Brain microvascular endothelial cell (primary cell): ENCODE measurements at regions not wholly inside any gene's neighbourhood (a gene's known extent, or its start where the extent isn't known, plus 50 kb on each side); places are given as distances from the start of the nearest gene placed in this dataset.

ENCODE experiments used
- DNase-seq: peaks from one replicate; pipeline ENCODE4 v3.0.0-alpha.2; 2020
- H3K27ac ChIP-seq: fragments of 250-450 bp; sonication (Bioruptor Pico); 2 replicates; pipeline ENCODE4 v1.5.1; 2020; ENCODE audit warnings: mild to moderate bottlenecking, moderate library complexity
- H3K27me3 ChIP-seq: fragments of 250-450 bp; sonication (Bioruptor Pico); replicated peaks from 2 replicates; pipeline ENCODE4 v1.5.1; 2020; ENCODE audit warnings: mild to moderate bottlenecking
- H3K36me3 ChIP-seq: fragments of 250-450 bp; sonication (Bioruptor Pico); replicated peaks from 2 replicates; pipeline ENCODE4 v1.5.1; 2020; ENCODE audit warnings: mild to moderate bottlenecking
- H3K4me3 ChIP-seq: 2 replicates; pipeline ENCODE4 v1.5.1; 2011; ENCODE audit warnings: low read depth, mild to moderate bottlenecking, control low read depth, low read length, moderate library complexity
- CTCF ChIP-seq: IDR thresholded peaks from 2 replicates; pipeline ENCODE4 v1.5.1; 2011; ENCODE audit warnings: low read depth, mild to moderate bottlenecking, moderate library complexity, low read length, control low read depth, inconsistent platforms; ENCODE audit errors: missing control alignments
- in situ Hi-C: cut with HindIII; loops from 2 replicates; pipeline ENCODE4 v1.10.0; 2017; ENCODE audit warnings: low sequenced_read_pairs, low pct_ligation_motif_present

GRCh38 chr12:67911275-67911600, 78.0 kb upstream of the IFNG-AS1 start:
- Histone ChIP-seq H3K36me3 (no peaks in the 10 kb centered on the region), H3K27me3 (no peaks in the 10 kb centered on the region), H3K4me3 (no peak overlapping the region), H3K27ac (peak overlapping the region; percentile 71)
- in situ Hi-C loops, result no loop called here
- no peak for TF ChIP-seq CTCF
- DNase-seq, result no peak

GRCh38 chr12:67911789-67912188, 77.5 kb upstream of the IFNG-AS1 start:
- no peak for DNase-seq
- no peak overlapping the region for H3K27ac ChIP-seq
- in situ Hi-C loops, result no loop called here

GRCh38 chr12:67915335-67915851, 73.9 kb upstream of the IFNG-AS1 start:
- no peak overlapping the region for H3K27ac ChIP-seq
- no peak for DNase-seq
- H3K36me3 ChIP-seq, result no peaks in the 10 kb centered on the region
- TF ChIP-seq CTCF, result no peak
- no peaks in the 10 kb centered on the region for H3K27me3 ChIP-seq
- in situ Hi-C loops, result no loop called here
- no peak overlapping the region for H3K4me3 ChIP-seq

More at GRCh38 chr12:67911789-67912188, 77.5 kb upstream of the IFNG-AS1 start:
- TF ChIP-seq CTCF, result no peak
- Histone ChIP-seq H3K36me3 (no peaks in the 10 kb centered on the region), H3K27me3 (no peaks in the 10 kb centered on the region), H3K4me3 (no peak overlapping the region)

GRCh38 chr12:67916266-67916970, 72.8 kb upstream of the IFNG-AS1 start:
- no peak for DNase-seq
- H3K27ac ChIP-seq, result no peak overlapping the region
- H3K4me3 ChIP-seq, result no peak overlapping the region
- H3K36me3 ChIP-seq, result no peaks in the 10 kb centered on the region
- no peaks in the 10 kb centered on the region for H3K27me3 ChIP-seq
- TF ChIP-seq CTCF, result no peak
- in situ Hi-C loops, result no loop called here

GRCh38 chr12:67917811-67918210, 71.4 kb upstream of the IFNG-AS1 start:
- TF ChIP-seq CTCF, result no peak
- in situ Hi-C loops, result no loop called here
- no peak for DNase-seq

GRCh38 chr12:67918441-67918840, 70.8 kb upstream of the IFNG-AS1 start:
- Histone ChIP-seq H3K4me3 (no peak overlapping the region), H3K36me3 (no peaks in the 10 kb centered on the region), H3K27me3 (no peaks in the 10 kb centered on the region), H3K27ac (no peak overlapping the region)
- no peak for TF ChIP-seq CTCF
- in situ Hi-C loops, result no loop called here
- no peak for DNase-seq

More at GRCh38 chr12:67917811-67918210, 71.4 kb upstream of the IFNG-AS1 start:
- no peaks in the 10 kb centered on the region for H3K36me3 ChIP-seq
- H3K27me3 ChIP-seq, result no peaks in the 10 kb centered on the region
- no peak overlapping the region for H3K4me3 ChIP-seq
- no peak overlapping the region for H3K27ac ChIP-seq
